ENCODE measurements at regions not wholly inside any gene's neighbourhood (a gene's known extent, or its start where the extent isn't known, plus 50 kb on each side); places are given as distances from the start of the nearest gene placed in this dataset.

GRCh38 chr5:23840083-23840482, 332.7 kb downstream of the PRDM9 start:
- H3K4me2 ChIP-seq (ENCODE audit: insufficient read depth, low read length) = no peak overlapping the region
- no peaks in the 10 kb centered on the region for H4K20me1 ChIP-seq (replicated peaks; ENCODE audit: control insufficient read depth, insufficient read depth, low read length)
- in situ Hi-C loops (cut with MboI) (no loop called here), intact Hi-C loops (cut with micrococcal nuclease) (no loop called here)
- peaks cover 2% of the 10 kb centered on the region for H3K9me3 ChIP-seq (replicated peaks; ENCODE audit: control insufficient read depth, insufficient read depth, low read depth, low read length)
- H3K27ac ChIP-seq (ENCODE audit: extremely low read depth, low read depth, low read length) = no peak overlapping the region
- ATAC-seq (no peak), DNase-seq (ENCODE audit: extremely low read depth in 1 of 4, low spot score in 3 of 4) (no peak), FAIRE-seq (no peak)
- TF ChIP-seq FOXM1 (IDR thresholded peaks at IDR 0.05; ENCODE audit: low read depth) = no peak
- TF ChIP-seq FOXM1 (CRISPR knock-in tag; IDR thresholded peaks at IDR 0.05; ENCODE audit: low read depth) = no peak
- no peak for TF ChIP-seq CREB1 (IDR thresholded peaks at IDR 0.05)
- no peak for TF ChIP-seq CREB1 (CRISPR knock-in tag; IDR thresholded peaks at IDR 0.05)
- no peak for TF ChIP-seq MECOM (CRISPR knock-in tag; IDR thresholded peaks at IDR 0.05)
- no peak for TF ChIP-seq NR4A1 (CRISPR knock-in tag; IDR thresholded peaks at IDR 0.05)
- TF ChIP-seq NR4A1 (tag; IDR thresholded peaks at IDR 0.05) = no peak
- H3K27me3 ChIP-seq (ENCODE audit: control insufficient read depth in 2 of 2, insufficient read depth in 2 of 2, low read length in 2 of 2) = no peaks in the 10 kb centered on the region
- no peaks in the 10 kb centered on the region for H3K79me2 ChIP-seq (ENCODE audit: control insufficient read depth, insufficient read depth, low read length)
- BruUV-seq (replicated peaks) = no TSS peak
- ChIA-PET POLR2A (no interaction called here), CTCF (ENCODE audit: low intra/inter-chr PET ratio) (no interaction called here)
- no peaks in the 10 kb centered on the region for H3K9me1 ChIP-seq (ENCODE audit: control insufficient read depth, insufficient read depth, low read length)
- no peak overlapping the region for H3K9ac ChIP-seq (ENCODE audit: insufficient read depth in 1 of 2, low read depth in 2 of 2, low read length in 2 of 2)
- H2AFZ ChIP-seq (ENCODE audit: low read depth, low read length) = no peak overlapping the region
- H3K4me1 ChIP-seq (replicated peaks in 1 of 2; ENCODE audit: control insufficient read depth in 2 of 2, insufficient read depth in 2 of 2, low read length in 2 of 2) = no peaks in the 10 kb centered on the region
- no peaks in the 10 kb centered on the region for H3K36me3 ChIP-seq (ENCODE audit: control insufficient read depth, insufficient read depth, low read length)
- no peak overlapping the region for H3K4me3 ChIP-seq

- POLR2A ChIA-PET = no interaction called here
- WGBS (ENCODE audit: insufficient coverage, low coverage, missing lambda C conversion rate) = 1% methylated on average over 5 of the region's 5 CpGs
- FAIRE-seq = no peak
- TF ChIP-seq ILF3 (IDR thresholded peaks at IDR 0.05; ENCODE audit: borderline replicate concordance) (no peak), FOXP4 (CRISPR knock-in tag; IDR thresholded peaks at IDR 0.05; ENCODE audit: borderline replicate concordance) (no peak), PATZ1 (CRISPR knock-in tag; IDR thresholded peaks at IDR 0.05; ENCODE audit: borderline replicate concordance) (no peak), ZC3H11A (IDR thresholded peaks at IDR 0.05; ENCODE audit: low read depth, low read length) (no peak), TCF15 (CRISPR knock-in tag; IDR thresholded peaks at IDR 0.05) (no peak), ZKSCAN1 (IDR thresholded peaks at IDR 0.05; ENCODE audit: low read depth, low read length) (no peak), PTBP1 (IDR thresholded peaks at IDR 0.05; ENCODE audit: low read depth, low read length) (no peak), NFATC3 (IDR thresholded peaks at IDR 0.05) (no peak), SREBF2 (CRISPR knock-in tag; IDR thresholded peaks at IDR 0.05) (no peak)
These were observed 357.4 kb downstream of the PRDM9 start for GRCh38 chr5:23864786-23865185.

More at GRCh38 chr5:23864786-23865185, 357.4 kb downstream of the PRDM9 start:
- CTCF ChIA-PET (ENCODE audit: low intra/inter-chr PET ratio) = no interaction called here
- H3K9ac ChIP-seq (ENCODE audit: insufficient read depth in 1 of 2, low read depth in 2 of 2, low read length in 2 of 2) = no peak overlapping the region
- H3K27ac ChIP-seq (ENCODE audit: extremely low read depth, low read depth, low read length) = no peak overlapping the region
- no TSS peak for BruUV-seq (replicated peaks)
- H3K4me3 ChIP-seq = no peak overlapping the region
- no peaks in the 10 kb centered on the region for H3K9me3 ChIP-seq (replicated peaks; ENCODE audit: control insufficient read depth, insufficient read depth, low read depth, low read length)
- H2AFZ ChIP-seq (ENCODE audit: low read depth, low read length) = no peak overlapping the region
- intact Hi-C loops (cut with micrococcal nuclease) = no loop called here
- H3K79me2 ChIP-seq (ENCODE audit: control insufficient read depth, insufficient read depth, low read length) = no peaks in the 10 kb centered on the region
- no peaks in the 10 kb centered on the region for H3K36me3 ChIP-seq (ENCODE audit: control insufficient read depth, insufficient read depth, low read length)
- H3K4me2 ChIP-seq (ENCODE audit: insufficient read depth, low read length) = no peak overlapping the region
- H3K9me1 ChIP-seq (ENCODE audit: control insufficient read depth, insufficient read depth, low read length) = no peaks in the 10 kb centered on the region
- no peaks in the 10 kb centered on the region for H3K4me1 ChIP-seq (replicated peaks in 1 of 2; ENCODE audit: control insufficient read depth in 2 of 2, insufficient read depth in 2 of 2, low read length in 2 of 2)
- H3K27me3 ChIP-seq (ENCODE audit: control insufficient read depth in 2 of 2, insufficient read depth in 2 of 2, low read length in 2 of 2) = no peaks in the 10 kb centered on the region
- in situ Hi-C loops (cut with MboI) = no loop called here
- H4K20me1 ChIP-seq (replicated peaks; ENCODE audit: control insufficient read depth, insufficient read depth, low read length) = no peaks in the 10 kb centered on the region
- ATAC-seq (no peak), DNase-seq (ENCODE audit: extremely low read depth in 1 of 4, low spot score in 3 of 4) (no peak)
